BE2C (cell line): ENCODE measurements at regions not wholly inside any gene's neighbourhood (a gene's known extent, or its start where the extent isn't known, plus 50 kb on each side); places are given as distances from the start of the nearest gene placed in this dataset.

Source experiments
- DNase-seq: peaks from one replicate; pipeline ENCODE4 v3.0.0-alpha.2; 2020
- H3K27me3 ChIP-seq: fragments of 250-450 bp; sonication (Bioruptor Pico); 2 replicates; pipeline ENCODE4 v1.5.1; 2020; ENCODE audit warnings: mild to moderate bottlenecking
- H3K36me3 ChIP-seq: fragments of 250-450 bp; sonication (Bioruptor Pico); 2 replicates; pipeline ENCODE4 v1.5.1; 2020; ENCODE audit warnings: mild to moderate bottlenecking
- H3K4me1 ChIP-seq: fragments of 250-450 bp; sonication (Bioruptor Pico); 2 replicates; pipeline ENCODE4 v1.5.1; 2020
- H3K4me3 ChIP-seq: 2 replicates; pipeline ENCODE4 v1.5.1; 2011; ENCODE audit warnings: low read depth, low read length
- H3K9me3 ChIP-seq: fragments of 250-450 bp; sonication (Bioruptor Pico); 2 replicates; pipeline ENCODE4 v1.5.1; 2020
- CTCF ChIP-seq: IDR thresholded peaks from 2 replicates; pipeline ENCODE4 v1.5.1; 2012; ENCODE audit warnings: mild to moderate bottlenecking, low read depth, low read length

- no peak for TF ChIP-seq CTCF
- no peak for DNase-seq
- H3K36me3 ChIP-seq = no peaks in the 10 kb centered on the region
- no peaks in the 10 kb centered on the region for H3K27me3 ChIP-seq
- no peak overlapping the region for H3K4me3 ChIP-seq
- H3K9me3 ChIP-seq = no peaks in the 10 kb centered on the region
- H3K4me1 ChIP-seq = no peaks in the 10 kb centered on the region
Measured at GRCh38 chr1:218783131-218783530, 390.5 kb upstream of the LYPLAL1 start.

GRCh38 chr1:218783916-218784315 lies 389.8 kb upstream of the LYPLAL1 start:
- no peak for TF ChIP-seq CTCF
- DNase-seq = no peak
- Histone ChIP-seq H3K4me1 (no peaks in the 10 kb centered on the region), H3K27me3 (no peaks in the 10 kb centered on the region), H3K4me3 (no peak overlapping the region), H3K9me3 (no peaks in the 10 kb centered on the region), H3K36me3 (no peaks in the 10 kb centered on the region)

- Histone ChIP-seq H3K27me3 (no peaks in the 10 kb centered on the region), H3K4me1 (no peaks in the 10 kb centered on the region), H3K4me3 (no peak overlapping the region), H3K36me3 (no peaks in the 10 kb centered on the region), H3K9me3 (no peaks in the 10 kb centered on the region)
- no peak for TF ChIP-seq CTCF
- no peak for DNase-seq
Measured at GRCh38 chr1:218785928-218786327, 387.8 kb upstream of the LYPLAL1 start.

- no peak for DNase-seq
- Histone ChIP-seq H3K36me3 (no peaks in the 10 kb centered on the region), H3K4me1 (no peaks in the 10 kb centered on the region), H3K27me3 (no peaks in the 10 kb centered on the region), H3K9me3 (no peaks in the 10 kb centered on the region), H3K4me3 (no peak overlapping the region)
- TF ChIP-seq CTCF = no peak
Measured at GRCh38 chr1:218787826-218788225, 385.9 kb upstream of the LYPLAL1 start.

GRCh38 chr1:218796773-218797172 lies 376.9 kb upstream of the LYPLAL1 start:
- TF ChIP-seq CTCF = no peak
- Histone ChIP-seq H3K9me3 (no peaks in the 10 kb centered on the region), H3K4me3 (no peak overlapping the region), H3K27me3 (no peaks in the 10 kb centered on the region), H3K4me1 (no peaks in the 10 kb centered on the region), H3K36me3 (no peaks in the 10 kb centered on the region)
- DNase-seq = no peak

- no peaks in the 10 kb centered on the region for H3K4me1 ChIP-seq
- H3K9me3 ChIP-seq = no peaks in the 10 kb centered on the region
- no peaks in the 10 kb centered on the region for H3K36me3 ChIP-seq
- no peak for TF ChIP-seq CTCF
- H3K4me3 ChIP-seq = no peak overlapping the region
- H3K27me3 ChIP-seq = no peaks in the 10 kb centered on the region
- no peak for DNase-seq
Measured at GRCh38 chr1:218802799-218803198, 370.9 kb upstream of the LYPLAL1 start.
